ENCODE measurements at regions not wholly inside any gene's neighbourhood (a gene's known extent, or its start where the extent isn't known, plus 50 kb on each side); places are given as distances from the start of the nearest gene placed in this dataset.
"Not testable (repeated sequence)": the region's sequence is repeated elsewhere in the genome, so short reads cannot be mapped to it uniquely, and the experiment has no call there.

DNA sequence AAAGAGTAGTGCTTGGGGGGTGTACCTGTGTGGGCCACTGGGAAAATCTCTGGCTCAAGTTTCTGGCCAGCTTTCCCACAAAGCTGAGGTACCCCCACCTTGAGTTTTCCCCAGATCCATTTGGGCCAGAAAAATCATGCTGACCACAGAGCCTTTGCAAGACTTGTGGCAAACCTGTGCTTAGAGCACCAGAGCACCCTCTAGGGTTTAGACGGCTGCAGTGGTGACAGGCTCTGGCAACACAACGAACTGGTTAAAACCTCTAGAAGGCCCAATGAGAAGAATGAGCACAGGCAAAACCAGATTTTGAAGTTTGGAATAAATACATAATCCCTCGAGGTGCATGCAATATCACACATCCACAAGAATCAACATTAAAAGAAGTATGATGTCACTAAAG lies 290.7 kb upstream of the FOLH1 start:
- intact Hi-C loops (cut with DNase I, micrococcal nuclease) = no loop called here
- DNase-seq (no peak), ATAC-seq (no peak)

DNA sequence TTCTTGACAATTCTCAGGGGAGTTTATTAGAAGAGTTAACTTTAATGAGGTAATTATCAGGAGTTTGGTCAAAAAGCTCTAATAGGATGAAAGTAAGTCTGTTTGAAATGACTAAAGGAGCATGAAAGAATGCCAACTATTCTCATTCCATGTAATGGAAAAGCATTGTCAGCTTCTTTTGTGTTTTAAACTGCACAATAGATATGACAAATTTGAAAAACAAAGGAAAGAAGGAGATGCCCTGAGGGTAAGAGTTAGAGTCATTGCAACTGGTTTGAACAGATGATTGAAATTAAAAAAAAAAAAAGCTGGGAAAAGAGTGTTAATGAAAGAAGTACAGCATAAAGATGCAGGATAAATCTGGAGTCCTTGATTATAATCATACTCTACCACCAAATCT lies 296.8 kb upstream of the FOLH1 start:
- intact Hi-C loops (cut with DNase I, micrococcal nuclease) = no loop called here
- ATAC-seq (no peak), DNase-seq (no peak)

DNA sequence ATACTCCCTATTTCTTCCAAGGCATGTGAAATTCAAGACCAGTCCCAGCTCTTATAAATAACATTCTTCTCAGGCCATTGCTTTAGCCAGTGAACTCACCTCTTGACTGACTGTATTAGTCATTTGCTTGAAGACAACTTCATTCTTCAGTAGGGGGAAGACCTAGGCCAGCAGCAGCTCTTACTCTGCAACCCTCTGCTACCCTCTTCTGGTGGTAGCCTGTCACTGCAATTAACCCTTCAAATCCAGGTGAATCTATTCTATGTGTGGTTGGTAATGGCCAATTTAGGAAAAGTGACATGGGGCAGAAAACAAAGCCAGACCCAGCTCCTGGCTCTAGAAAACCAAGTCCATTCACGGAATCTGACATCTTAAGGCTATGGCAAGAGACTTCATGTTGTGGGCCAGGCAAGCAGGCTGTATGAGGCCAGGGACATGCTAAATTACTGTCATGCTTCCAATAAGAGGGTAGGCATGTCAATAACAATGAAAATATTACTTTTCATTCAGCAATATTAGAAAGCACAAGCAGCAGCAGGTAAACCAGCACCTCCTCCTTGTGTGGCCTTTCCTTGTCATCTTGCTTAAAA lies 317.9 kb upstream of the FOLH1 start:
- intact Hi-C loops (cut with DNase I, micrococcal nuclease) = not testable (repeated sequence)
- DNase-seq (peak in 1 of 2 donors; percentile 1), ATAC-seq (peak; percentile 56)

DNA sequence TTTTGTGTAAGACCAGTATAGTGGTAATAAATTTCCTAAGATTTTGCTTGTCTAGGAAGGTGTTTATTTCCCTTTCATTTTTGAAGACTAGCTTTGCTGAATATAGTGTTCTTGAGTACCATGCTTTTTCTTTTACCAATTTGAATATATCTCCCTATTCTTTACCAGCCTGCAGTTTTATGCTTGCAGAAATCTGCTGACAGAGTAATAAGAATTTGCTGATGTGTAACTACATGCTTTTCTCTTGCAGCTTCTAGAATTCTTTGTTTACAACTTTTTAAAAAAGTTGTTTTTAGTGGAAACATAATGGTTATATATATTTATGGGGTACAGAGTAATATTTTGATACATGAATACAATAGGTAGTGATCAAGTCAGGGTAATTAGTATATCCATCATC lies 324.8 kb upstream of the FOLH1 start:
- DNase-seq (no peak), ATAC-seq (no peak)
- intact Hi-C loops (cut with DNase I, micrococcal nuclease) = no loop called here

DNA sequence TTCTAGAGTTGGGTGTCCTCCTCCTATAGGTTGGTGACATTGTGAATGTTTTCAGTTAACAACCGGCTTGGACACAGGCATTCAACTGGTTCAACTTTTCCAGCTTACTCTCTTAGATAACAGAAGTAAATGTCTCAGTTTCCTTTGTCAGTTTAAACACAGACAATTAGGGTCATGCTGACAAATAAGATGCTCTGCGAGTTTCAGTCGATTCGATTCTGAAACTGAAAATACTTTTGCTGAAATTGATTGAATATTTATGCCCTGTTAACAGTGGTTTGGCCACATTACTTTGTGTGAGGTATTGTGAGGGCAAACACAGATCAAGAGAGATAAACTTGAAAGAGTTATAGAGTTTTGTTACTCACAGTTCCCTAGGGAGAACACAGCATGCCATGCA lies 330.5 kb upstream of the FOLH1 start:
- DNase-seq; ATAC-seq; intact Hi-C loops (cut with DNase I, micrococcal nuclease): not testable (repeated sequence)

DNA sequence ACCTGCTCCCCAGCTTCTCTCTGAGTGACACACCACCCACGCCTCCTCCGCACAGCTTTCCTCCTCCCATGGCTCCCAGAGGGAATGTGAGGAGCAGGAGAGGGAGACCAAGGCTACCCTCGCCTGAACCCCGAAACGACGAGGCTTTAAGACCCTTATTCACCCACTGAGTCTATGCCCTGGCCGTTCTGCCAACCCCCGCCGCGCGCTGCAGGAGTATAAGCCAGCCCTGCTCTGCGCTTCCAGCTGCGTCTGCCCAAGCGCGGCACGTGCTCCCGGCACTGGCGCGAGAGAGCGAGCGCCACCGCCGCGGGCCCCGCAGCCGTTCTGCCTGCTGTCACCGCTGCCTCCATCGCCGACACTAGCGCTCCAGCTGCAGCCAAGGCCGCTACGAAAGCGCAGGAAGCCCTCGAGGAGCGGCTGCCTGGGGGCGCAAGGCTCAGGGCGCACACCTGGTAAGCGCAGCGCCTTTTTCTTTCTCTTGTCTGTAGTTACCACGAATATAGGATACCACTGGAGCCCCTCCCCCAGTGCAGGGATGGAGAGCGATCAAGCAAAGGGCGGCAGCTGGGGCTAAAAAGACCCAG lies 350.0 kb upstream of the FOLH1 start:
- ATAC-seq; DNase-seq; intact Hi-C loops (cut with DNase I, micrococcal nuclease): not testable (repeated sequence)

DNA sequence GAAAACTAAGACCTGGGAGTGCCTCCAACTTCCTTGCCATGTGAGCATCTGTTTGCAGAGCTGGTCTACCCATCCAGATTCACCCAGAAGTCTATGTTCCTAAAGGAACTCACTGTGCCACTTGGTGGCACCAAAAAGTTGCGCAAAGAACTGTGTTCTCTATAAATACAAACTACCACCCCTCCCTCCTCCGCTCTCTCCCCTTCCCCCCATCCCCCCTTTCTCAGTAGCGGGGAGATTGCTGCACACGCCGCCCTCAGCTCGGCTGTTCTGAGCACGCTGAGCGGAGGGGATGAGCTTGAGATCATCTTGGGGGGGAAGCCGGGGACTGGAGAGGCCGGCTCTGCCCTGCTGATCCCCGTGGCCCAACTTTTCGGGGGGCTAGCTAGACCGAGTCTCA lies 352.2 kb upstream of the FOLH1 start:
- ATAC-seq; DNase-seq; intact Hi-C loops (cut with DNase I, micrococcal nuclease): not testable (repeated sequence)

DNA sequence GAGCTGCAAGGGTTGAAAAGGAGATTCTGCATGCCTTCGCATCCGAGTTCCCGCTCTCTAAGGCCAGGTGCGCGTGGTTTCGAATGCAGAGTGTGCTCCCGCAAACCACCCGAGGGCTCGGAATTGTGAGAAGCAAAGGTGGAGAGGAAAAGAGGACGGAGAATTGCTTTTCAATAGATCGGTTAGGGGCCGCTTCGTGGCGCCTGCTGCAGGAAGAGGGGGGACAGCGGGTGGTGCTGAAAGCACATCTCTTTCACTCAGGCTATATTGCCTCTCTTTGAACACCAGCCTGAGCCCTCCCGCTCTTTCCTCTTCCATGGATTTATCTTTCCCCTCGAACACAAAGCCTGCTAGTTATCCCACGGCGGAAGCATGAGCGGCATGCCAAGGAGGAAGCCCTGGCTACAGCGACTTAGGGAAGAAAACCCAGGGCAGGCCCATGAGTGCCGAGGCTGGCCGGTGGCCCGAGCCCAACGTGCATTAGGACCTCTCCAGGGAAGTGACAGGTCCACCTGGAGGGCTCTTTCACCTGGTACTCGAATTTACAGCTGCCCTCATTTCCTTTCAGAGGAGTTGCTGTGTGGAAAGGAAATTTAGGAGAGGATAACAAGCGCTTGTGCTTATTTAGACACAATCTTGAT lies 353.0 kb upstream of the FOLH1 start:
- intact Hi-C loops (cut with DNase I, micrococcal nuclease); DNase-seq; ATAC-seq: not testable (repeated sequence)

DNA sequence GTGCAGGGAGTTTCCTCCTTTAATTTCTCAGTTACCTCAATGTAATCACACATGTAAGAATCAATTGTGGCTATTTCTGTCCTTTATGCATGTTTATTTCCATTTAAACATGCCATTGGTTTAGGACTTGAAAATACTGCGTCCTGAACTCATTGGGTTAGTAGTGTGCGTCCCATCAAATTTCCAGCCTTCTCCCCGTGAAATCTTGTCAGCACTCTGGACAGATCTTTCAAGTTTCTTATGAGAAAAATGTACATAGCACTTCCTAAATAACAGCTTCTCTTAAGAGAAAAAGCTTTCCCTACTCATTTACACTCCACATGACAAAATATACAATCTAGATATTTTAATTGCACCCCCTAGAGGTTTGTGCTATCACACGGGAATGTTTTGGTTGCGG lies 353.9 kb upstream of the FOLH1 start:
- DNase-seq; intact Hi-C loops (cut with DNase I, micrococcal nuclease); ATAC-seq: not testable (repeated sequence)

DNA sequence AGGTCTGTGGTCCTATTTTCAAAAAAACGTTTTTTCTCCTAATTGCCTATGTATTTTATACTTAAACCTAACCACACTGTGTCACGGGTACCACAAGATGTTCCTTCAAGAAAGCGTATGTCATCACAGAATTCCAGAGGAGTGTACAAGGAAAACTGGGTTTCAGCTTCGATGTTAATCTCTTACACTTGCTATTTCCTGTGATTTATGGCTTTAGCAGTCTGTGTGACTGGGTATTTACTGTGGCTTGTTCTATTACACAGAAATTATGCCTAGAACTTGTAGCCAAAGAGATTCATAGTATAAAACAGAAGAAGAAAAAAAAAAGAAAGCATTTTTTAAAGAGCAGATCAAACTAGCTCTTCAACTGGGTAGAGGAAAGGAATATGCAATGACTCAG lies 371.1 kb upstream of the FOLH1 start:
- ATAC-seq; DNase-seq; intact Hi-C loops (cut with DNase I, micrococcal nuclease): not testable (repeated sequence)

DNA sequence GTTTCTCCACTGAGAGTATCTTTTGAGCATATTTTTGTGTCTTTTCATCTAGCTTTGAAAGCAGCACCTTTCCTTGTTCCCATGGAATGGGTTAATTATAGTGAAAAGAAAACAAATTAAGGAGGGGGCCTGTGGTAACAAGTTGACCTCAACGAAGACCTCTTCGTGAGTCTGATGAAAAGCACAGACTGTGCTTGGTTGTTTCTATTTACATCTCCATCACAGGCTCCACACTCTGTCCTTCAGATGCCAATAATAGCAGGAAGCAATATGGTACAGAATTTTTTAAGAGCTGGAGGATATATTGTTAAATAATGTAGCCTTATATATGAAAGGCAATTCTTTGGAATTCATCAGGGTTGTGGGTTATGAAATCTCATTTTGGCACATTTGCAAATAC lies 366.7 kb upstream of the OR4C13 start:
- ATAC-seq; intact Hi-C loops (cut with DNase I, micrococcal nuclease); DNase-seq: not testable (repeated sequence)

DNA sequence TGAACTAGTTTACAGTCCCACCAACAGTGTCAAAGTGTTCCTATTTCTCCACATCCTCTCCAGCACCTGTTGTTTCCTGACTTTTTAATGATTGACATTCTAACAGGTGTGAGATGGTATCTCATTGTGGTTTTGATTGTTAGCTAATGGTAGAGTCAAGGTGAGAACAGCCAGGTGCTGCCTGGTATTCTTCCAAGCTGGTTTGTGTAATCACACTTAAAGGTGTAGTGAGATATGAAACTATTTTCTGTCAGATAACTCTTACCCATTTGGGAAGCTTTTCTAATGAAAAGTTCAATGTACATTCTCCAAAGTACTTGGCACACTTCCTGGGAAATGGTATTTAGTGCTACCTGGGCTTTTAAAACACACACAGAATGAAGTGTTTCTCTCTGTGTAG lies 343.3 kb upstream of the OR4C13 start:
- DNase-seq; intact Hi-C loops (cut with DNase I, micrococcal nuclease); ATAC-seq: not testable (repeated sequence)

DNA sequence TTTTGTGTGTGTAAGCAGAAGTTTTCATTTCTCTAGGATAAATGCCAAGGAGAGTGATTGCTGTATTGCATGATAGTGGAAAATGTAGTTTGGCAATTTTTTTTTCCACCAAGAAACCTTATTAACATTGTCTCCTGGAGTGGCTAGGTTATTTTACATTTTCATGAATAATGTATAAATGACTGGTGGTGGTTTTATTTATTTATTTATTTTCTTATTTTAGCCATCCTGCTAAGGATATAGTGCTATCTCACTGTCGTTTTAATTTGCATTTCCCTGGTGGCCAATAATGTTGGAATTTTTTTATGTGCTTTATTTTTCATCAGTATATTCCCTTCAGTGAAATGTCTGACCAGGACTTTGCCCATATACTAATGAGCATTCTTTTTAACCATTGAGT lies 328.3 kb upstream of the OR4C13 start:
- ATAC-seq; intact Hi-C loops (cut with DNase I, micrococcal nuclease); DNase-seq: not testable (repeated sequence)

DNA sequence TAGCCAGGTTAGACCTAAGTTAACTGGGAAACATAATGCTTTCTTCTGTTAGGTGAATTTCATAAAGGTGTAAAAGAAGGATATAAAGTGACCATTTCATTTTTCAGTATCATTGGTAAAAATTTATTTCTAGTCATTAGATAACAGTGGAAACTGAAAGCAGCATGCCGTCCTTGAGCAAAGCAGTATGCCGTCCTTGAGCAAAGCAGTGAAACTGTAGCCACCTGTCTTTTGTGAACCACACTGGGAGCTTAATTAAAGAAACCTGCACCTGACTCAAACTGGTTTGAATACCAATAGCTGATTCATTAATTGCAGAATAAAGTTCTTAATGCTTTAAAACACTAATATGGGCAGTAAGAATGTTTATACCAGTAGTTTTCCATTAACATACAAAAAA lies 281.5 kb upstream of the OR4C13 start:
- DNase-seq; intact Hi-C loops (cut with DNase I, micrococcal nuclease); ATAC-seq: not testable (repeated sequence)

DNA sequence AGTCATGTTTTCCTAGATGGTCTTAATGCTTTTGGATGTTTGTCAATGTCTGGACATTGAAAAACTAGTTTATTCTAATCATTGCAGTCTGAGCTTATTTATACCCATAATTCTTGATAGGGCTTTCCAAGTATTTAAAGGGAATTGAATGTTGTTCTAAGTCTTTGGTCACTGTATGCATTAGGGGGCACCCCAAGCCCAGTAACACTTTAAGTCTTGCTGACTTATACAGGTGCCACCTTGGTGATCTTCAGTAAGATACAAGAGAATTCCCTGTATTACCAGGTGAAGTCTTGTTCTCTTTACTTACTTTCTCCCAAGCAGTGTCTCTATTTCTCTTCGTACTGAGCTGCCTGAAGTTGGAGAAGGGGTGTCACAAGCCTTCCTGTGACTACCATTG lies 250.1 kb upstream of the OR4C13 start:
- intact Hi-C loops (cut with DNase I, micrococcal nuclease); DNase-seq; ATAC-seq: not testable (repeated sequence)

DNA sequence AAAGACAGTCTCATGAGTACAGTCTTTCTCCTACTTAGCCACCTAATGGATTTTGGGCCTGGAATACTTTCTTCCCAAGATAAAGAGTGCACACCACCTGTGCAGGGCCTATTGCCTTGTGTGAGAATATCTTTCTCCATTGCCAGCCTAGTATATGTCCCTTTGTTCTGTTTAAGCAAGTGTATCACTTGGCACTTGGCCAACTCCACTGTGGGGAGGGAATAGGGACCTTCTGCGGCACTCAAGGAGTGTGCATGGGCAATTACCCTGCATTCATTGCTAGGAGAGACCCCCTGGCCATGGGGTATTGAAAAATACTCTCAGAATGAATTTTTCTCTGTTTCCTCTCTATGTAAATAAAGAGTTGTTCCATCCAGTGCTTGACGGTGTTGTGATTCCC lies 201.7 kb upstream of the OR4C13 start:
- DNase-seq; intact Hi-C loops (cut with DNase I, micrococcal nuclease); ATAC-seq: not testable (repeated sequence)

DNA sequence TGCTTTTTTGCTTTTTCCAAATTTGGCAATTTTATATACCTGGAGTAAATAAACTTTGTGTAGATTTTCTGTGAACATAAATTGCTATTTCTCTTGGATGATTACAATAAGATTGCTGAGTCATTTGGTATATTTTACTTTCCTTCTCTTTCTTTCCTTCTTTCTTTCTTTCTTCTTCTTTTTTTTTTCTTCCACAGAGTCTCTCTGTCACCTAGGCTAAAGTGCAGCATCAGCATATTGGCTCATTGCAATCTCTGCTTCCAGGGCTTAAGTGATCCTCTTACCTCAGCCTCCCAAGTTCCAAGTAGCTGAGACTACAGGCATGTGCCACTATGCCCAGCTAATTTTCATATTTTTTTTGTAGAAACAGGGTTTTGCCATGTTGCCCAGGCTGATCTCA lies 201.2 kb upstream of the OR4C13 start:
- intact Hi-C loops (cut with DNase I, micrococcal nuclease); ATAC-seq: not testable (repeated sequence)

DNA sequence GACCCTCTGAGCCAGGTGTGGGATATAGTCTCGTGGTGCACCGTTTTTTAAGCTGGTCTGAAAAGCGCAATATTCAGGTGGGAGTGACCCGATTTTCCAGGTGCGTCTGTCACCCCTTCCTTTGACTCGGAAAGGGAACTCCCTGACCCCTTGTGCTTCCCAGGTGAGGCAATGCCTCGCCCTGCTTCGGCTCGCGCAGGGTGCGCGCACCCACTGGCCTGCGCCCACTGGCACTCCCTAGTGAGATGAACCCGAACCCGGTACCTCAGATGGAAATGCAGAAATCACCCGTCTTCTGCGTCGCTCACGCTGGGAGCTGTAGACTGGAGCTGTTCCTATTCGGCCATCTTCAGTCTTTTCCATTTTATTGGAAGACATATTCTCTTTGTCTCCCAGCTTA lies 171.4 kb upstream of the OR4C13 start:
- DNase-seq; ATAC-seq; intact Hi-C loops (cut with DNase I, micrococcal nuclease): not testable (repeated sequence)

More for the DNA sequence above, 201.2 kb upstream of the OR4C13 start:
- not testable (repeated sequence) for DNase-seq

DNA sequence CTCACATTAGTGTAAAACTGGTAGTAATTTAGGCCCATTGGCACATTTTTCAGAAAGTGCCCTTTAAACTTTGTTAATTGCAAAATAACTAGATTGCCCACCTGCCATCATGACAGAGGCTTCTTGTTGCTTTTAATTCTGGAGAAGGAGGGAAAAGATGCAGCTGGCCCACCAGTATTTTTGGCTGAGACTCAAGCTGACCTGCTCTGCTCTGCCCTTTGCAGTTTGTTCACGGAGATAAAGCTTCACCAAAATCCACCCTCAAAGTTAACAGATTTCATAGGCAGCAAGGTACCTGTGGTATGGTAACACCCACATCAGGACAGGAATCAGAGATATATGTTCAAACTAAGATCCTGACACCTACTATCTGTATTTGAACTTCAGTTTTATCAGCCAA lies 170.2 kb upstream of the OR4C13 start:
- intact Hi-C loops (cut with DNase I, micrococcal nuclease); ATAC-seq; DNase-seq: not testable (repeated sequence)

DNA sequence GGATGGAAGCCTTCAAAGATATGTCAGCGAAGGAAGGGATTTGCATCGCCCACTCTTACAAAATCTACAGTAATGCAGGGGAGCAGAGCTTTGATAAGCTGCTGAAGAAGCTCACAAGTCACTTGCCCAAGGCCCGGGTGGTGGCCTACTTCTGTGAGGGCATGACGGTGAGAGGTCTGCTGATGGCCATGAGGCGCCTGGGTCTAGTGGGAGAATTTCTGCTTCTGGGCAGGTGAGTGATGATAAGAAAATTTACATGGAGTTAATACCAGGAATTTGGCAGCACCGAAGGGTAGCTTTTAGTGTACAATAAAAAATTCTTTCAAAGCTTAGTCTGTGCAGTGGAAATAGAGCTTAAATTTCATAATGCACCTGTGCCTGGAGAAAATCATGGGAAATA lies 168.3 kb upstream of the OR4C13 start:
- ATAC-seq; intact Hi-C loops (cut with DNase I, micrococcal nuclease); DNase-seq: not testable (repeated sequence)
